Caco-2 (cell line): ENCODE measurements at regions not wholly inside any gene's neighbourhood (a gene's known extent, or its start where the extent isn't known, plus 50 kb on each side); places are given as distances from the start of the nearest gene placed in this dataset.

ENCODE experiments used
- BruUV-seq: library from RNA; stranded (reverse); fragments of 400-500 nt; replicated peaks from 2 replicates; lab custom pipeline; 2021; lab: Mats Ljungman, UMichigan
- CTCF ChIA-PET: fragments of 300-600 bp; sonication (Branson Sonifier 250); formaldehyde crosslinking; loops from one replicate; lab custom pipeline; 2022; ENCODE audit warnings: antibody characterized with exemption; lab: Charles Lee
- POLR2A ChIA-PET: fragments of 300-600 bp; sonication (Branson Sonifier 250); formaldehyde crosslinking; loops from one replicate; lab custom pipeline; 2022; ENCODE audit warnings: antibody characterized with exemption; lab: Charles Lee
- DNase-seq, 2 experiments: peaks; one replicate each; pipeline versions ENCODE4 v3.0.0 to v3.0.0-alpha.2; 2020 to 2022
- H3K27me3 ChIP-seq: replicated peaks from 2 replicates; pipeline ENCODE4 v1.6.0; 2011; ENCODE audit warnings: low read length; ENCODE audit not compliant: control insufficient read depth, insufficient read depth
- H3K36me3 ChIP-seq: 2 replicates; pipeline ENCODE4 v1.5.1; 2011; ENCODE audit warnings: low read length; ENCODE audit not compliant: control insufficient read depth, insufficient read depth
- H3K4me1 ChIP-seq: fragments of 250-450 bp; sonication (Bioruptor Pico); 2 replicates; pipeline ENCODE4 v1.5.1; 2020; ENCODE audit warnings: mild to moderate bottlenecking
- H3K4me3 ChIP-seq: 2 replicates; pipeline ENCODE4 v1.5.1; 2011; ENCODE audit warnings: low read depth, mild to moderate bottlenecking, control low read depth, low read length
- H3K9me3 ChIP-seq: fragments of 250-450 bp; sonication (Bioruptor Pico); 2 replicates; pipeline ENCODE4 v1.5.1; 2020; ENCODE audit warnings: mild to moderate bottlenecking, moderate library complexity
- H3K27ac Mint-ChIP-seq: one replicate; pipeline ENCODE4 v1.8.0; 2022; ENCODE audit warnings: mixed read lengths; ENCODE audit not compliant: unreplicated experiment
- H3K27me3 Mint-ChIP-seq: one replicate; pipeline ENCODE4 v1.8.0; 2022; ENCODE audit warnings: mixed read lengths; ENCODE audit not compliant: insufficient read depth, unreplicated experiment
- H3K36me3 Mint-ChIP-seq: one replicate; pipeline ENCODE4 v1.8.0; 2022; ENCODE audit warnings: mild to moderate bottlenecking, mixed read lengths; ENCODE audit not compliant: insufficient read depth, unreplicated experiment
- H3K4me1 Mint-ChIP-seq: one replicate; pipeline ENCODE4 v1.8.0; 2022; ENCODE audit warnings: low read depth, mixed read lengths; ENCODE audit not compliant: unreplicated experiment
- H3K4me3 Mint-ChIP-seq: one replicate; pipeline ENCODE4 v1.8.0; 2022; ENCODE audit warnings: mild to moderate bottlenecking, moderate library complexity, mixed read lengths; ENCODE audit not compliant: unreplicated experiment
- H3K9me3 Mint-ChIP-seq: one replicate; pipeline ENCODE4 v1.8.0; 2022; ENCODE audit warnings: mixed read lengths; ENCODE audit not compliant: unreplicated experiment
- CTCF ChIP-seq, 2 experiments: fragments of 200-600 bp in 1 of 2; IDR thresholded peaks; 1 replicate in 1 of 2; 2 replicates in 1 of 2; pipeline versions ENCODE4 v1.5.1 to v1.8.0; 2011 to 2022; ENCODE audit warnings: antibody characterized with exemption in 1 of 2, control low read depth in 1 of 2, inconsistent platforms in 1 of 2, low read depth in 1 of 2, low read length in 1 of 2, mild to moderate bottlenecking in 1 of 2, moderate library complexity in 1 of 2; ENCODE audit not compliant: insufficient read depth in 1 of 2, severe bottlenecking in 1 of 2, unreplicated experiment in 1 of 2
- intact Hi-C: fragments of 100-400 bp; cut with micrococcal nuclease; formaldehyde crosslinking; loops from one replicate; pipeline ENCODE4 v1.10.0; 2022; ENCODE audit not compliant: unreplicated experiment

- POLR2A ChIA-PET = no interaction called here
- no TSS peak for BruUV-seq
- CTCF ChIA-PET = no interaction called here
- H3K27me3 Mint-ChIP-seq = no peaks in the 10 kb centered on the region
- H3K27ac Mint-ChIP-seq = no peak overlapping the region
- peaks cover 10% of the 10 kb centered on the region for H3K9me3 Mint-ChIP-seq
- no peaks in the 10 kb centered on the region for H3K36me3 ChIP-seq
- TF ChIP-seq CTCF (IDR thresholded peaks at IDR 0.05; ENCODE audit: insufficient read depth in 1 of 2, low read depth in 1 of 2, low read length in 1 of 2, severe bottlenecking in 1 of 2, unreplicated experiment in 1 of 2) = no peak
- no peaks in the 10 kb centered on the region for H3K4me1 Mint-ChIP-seq
- H3K4me1 ChIP-seq = 0 out of 2 replicates have a peak, but pooled peaks cover 6% of the 10 kb centered on the region
- DNase-seq = no peak
- no peak overlapping the region for H3K4me3 Mint-ChIP-seq
- no peaks in the 10 kb centered on the region for H3K9me3 ChIP-seq
- no peaks in the 10 kb centered on the region for H3K36me3 Mint-ChIP-seq
- intact Hi-C loops = no loop called here
- no peak overlapping the region for H3K4me3 ChIP-seq
- H3K27me3 ChIP-seq = no peaks in the 10 kb centered on the region
Measured at GRCh38 chr6:19100752-19101151, 713.6 kb downstream of the RNF144B start.

- Histone ChIP-seq H3K36me3 (no peaks in the 10 kb centered on the region), H3K4me3 (no peak overlapping the region), H3K4me1 (0 out of 2 replicates have a peak, but pooled peaks cover 6% of the 10 kb centered on the region), H3K9me3 (no peaks in the 10 kb centered on the region), H3K27me3 (no peaks in the 10 kb centered on the region)
- no peak overlapping the region for H3K4me3 Mint-ChIP-seq
- H3K36me3 Mint-ChIP-seq = no peaks in the 10 kb centered on the region
- CTCF ChIA-PET = no interaction called here
- H3K4me1 Mint-ChIP-seq = no peaks in the 10 kb centered on the region
- intact Hi-C loops = no loop called here
- BruUV-seq = no TSS peak
- DNase-seq = no peak
- no peak for TF ChIP-seq CTCF (IDR thresholded peaks at IDR 0.05; ENCODE audit: insufficient read depth in 1 of 2, low read depth in 1 of 2, low read length in 1 of 2, severe bottlenecking in 1 of 2, unreplicated experiment in 1 of 2)
- no peak overlapping the region for H3K27ac Mint-ChIP-seq
- POLR2A ChIA-PET = no interaction called here
- H3K9me3 Mint-ChIP-seq = peaks cover 22% of the 10 kb centered on the region
- no peaks in the 10 kb centered on the region for H3K27me3 Mint-ChIP-seq
Measured at GRCh38 chr6:19102936-19103335, 715.8 kb downstream of the RNF144B start.

GRCh38 chr6:19107468-19107867, 720.3 kb downstream of the RNF144B start:
- Mint-ChIP-seq H3K4me3 (no peak overlapping the region), H3K27me3 (no peaks in the 10 kb centered on the region), H3K36me3 (no peaks in the 10 kb centered on the region), H3K27ac (no peak overlapping the region), H3K9me3 (peaks cover 22% of the 10 kb centered on the region), H3K4me1 (no peaks in the 10 kb centered on the region)
- Histone ChIP-seq H3K27me3 (no peaks in the 10 kb centered on the region), H3K4me3 (no peak overlapping the region), H3K9me3 (no peaks in the 10 kb centered on the region), H3K36me3 (no peaks in the 10 kb centered on the region), H3K4me1 (no peaks in the 10 kb centered on the region)
- no peak for DNase-seq
- BruUV-seq = no TSS peak
- POLR2A ChIA-PET = no interaction called here
- no peak for TF ChIP-seq CTCF (IDR thresholded peaks at IDR 0.05; ENCODE audit: insufficient read depth in 1 of 2, low read depth in 1 of 2, low read length in 1 of 2, severe bottlenecking in 1 of 2, unreplicated experiment in 1 of 2)
- intact Hi-C loops = no loop called here
- CTCF ChIA-PET = no interaction called here
